Ovary (tissue), 7 donors: ENCODE measurements at regions not wholly inside any gene's neighbourhood (a gene's known extent, or its start where the extent isn't known, plus 50 kb on each side); places are given as distances from the start of the nearest gene placed in this dataset.

Experiments used
- DNase-seq, 5 donors: peaks; one replicate each; pipeline ENCODE4 v3.0.0-alpha.2; 2019 to 2020
- H3K27ac ChIP-seq, 2 donors: fragments of 200-600 bp; one replicate each; pipeline versions ENCODE4 v1.5.1 to v1.8.0; 2019 to 2022
- H3K27me3 ChIP-seq: fragments of 200-600 bp; one replicate; pipeline ENCODE4 v1.8.0; 2022
- H3K36me3 ChIP-seq: fragments of 200-600 bp; sonication (generic); one replicate; pipeline ENCODE4 v1.5.1; 2019
- H3K4me1 ChIP-seq: one replicate; pipeline ENCODE4 v1.8.1; 2013; ENCODE audit warnings: mild to moderate bottlenecking, moderate library complexity; ENCODE audit not compliant: insufficient read depth
- H3K4me3 ChIP-seq: fragments of 200-600 bp; sonication (generic); one replicate; pipeline ENCODE4 v1.5.1; 2017
- H3K9me3 ChIP-seq, 2 donors: fragments of 200-600 bp in 1 of 2; sonication (generic) in 1 of 2; one replicate each; pipeline versions ENCODE4 v1.5.1 to v1.8.1; 2013 to 2019; ENCODE audit warnings: mild to moderate bottlenecking in 1 of 2, moderate library complexity in 1 of 2
- EP300 ChIP-seq: sonication (generic); formaldehyde crosslinking; IDR thresholded peaks from one replicate; pipeline ENCODE4 v1.6.1; 2017; ENCODE audit warnings: antibody characterized with exemption
- POLR2A ChIP-seq: fragments of 450-650 bp; IDR thresholded peaks from one replicate; pipeline ENCODE4 v1.6.1; 2017; ENCODE audit warnings: antibody characterized with exemption, mild to moderate bottlenecking, moderate library complexity
- WGBS, 3 donors: extraction: QIAGEN DNeasy Blood & Tissue Kit in 1 of 3; methylation state at CpG; one replicate each; pipeline versions ENCODE4 v1.1.5 to v1.1.7; 2013 to 2017; 5-methylcytosine and 5-hydroxymethylcytosine counted together
- intact Hi-C, 4 donors: fragments of 100-400 bp; cut with DNase I; formaldehyde crosslinking; loops; one replicate each; pipeline versions ENCODE4 v1.11.0 to v1.15.1; 2022 to 2023
- TF ChIP-seq, protein P1 (sequence below), 3 donors: fragments of 450-650 bp in 2 of 3; fragments of 200-600 bp in 1 of 3; IDR thresholded peaks; one replicate each; pipeline versions ENCODE4 v1.5.1 to v1.8.0; 2016 to 2022; ENCODE audit warnings: antibody characterized with exemption in 3 of 3, mild to moderate bottlenecking in 1 of 3
- donor health status: DM: no; HTN: no; CAD: no; lungs with moderate emphysema.
- donor health status: DM: no; HTN: no; CAD: no.
- donor health status: Bipolar disorder and iron deficiency.
- donor health status: DM: no; HTN: no; CAD: no.
- donor health status: DM: yes; HTN: yes; CAD: no.

DNA sequence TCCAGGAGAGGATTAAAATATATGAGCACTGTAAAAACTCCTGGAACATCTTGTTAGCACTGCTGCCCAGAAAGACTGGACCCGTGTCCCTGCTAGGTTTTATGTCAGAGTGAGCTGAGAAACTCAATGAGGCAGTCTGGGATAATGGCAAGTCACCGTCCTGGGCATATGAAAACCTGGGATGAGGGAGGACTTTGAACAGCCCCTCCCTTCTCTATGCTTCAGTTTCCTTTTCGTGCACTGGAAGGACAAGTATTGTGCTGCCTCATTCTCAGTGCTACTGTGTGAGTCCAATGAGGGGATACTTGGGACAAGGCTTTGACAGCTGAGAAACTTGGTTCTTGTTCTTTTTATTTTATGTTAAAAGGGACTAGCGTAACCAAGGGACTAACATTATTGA is 143.0 kb upstream of the SHB start:
- Histone ChIP-seq H3K36me3 (no peaks in the 10 kb centered on the region), H3K4me3 (no peak overlapping the region), H3K9me3 (no peaks in the 10 kb centered on the region), H3K27ac (no peak overlapping the region), H3K4me1 (no peaks in the 10 kb centered on the region), H3K27me3 (no peaks in the 10 kb centered on the region)
- intact Hi-C loops, result no loop called here
- no peak for DNase-seq
- TF ChIP-seq EP300 (no peak), POLR2A (no peak)
- TF ChIP-seq, protein P1, sequence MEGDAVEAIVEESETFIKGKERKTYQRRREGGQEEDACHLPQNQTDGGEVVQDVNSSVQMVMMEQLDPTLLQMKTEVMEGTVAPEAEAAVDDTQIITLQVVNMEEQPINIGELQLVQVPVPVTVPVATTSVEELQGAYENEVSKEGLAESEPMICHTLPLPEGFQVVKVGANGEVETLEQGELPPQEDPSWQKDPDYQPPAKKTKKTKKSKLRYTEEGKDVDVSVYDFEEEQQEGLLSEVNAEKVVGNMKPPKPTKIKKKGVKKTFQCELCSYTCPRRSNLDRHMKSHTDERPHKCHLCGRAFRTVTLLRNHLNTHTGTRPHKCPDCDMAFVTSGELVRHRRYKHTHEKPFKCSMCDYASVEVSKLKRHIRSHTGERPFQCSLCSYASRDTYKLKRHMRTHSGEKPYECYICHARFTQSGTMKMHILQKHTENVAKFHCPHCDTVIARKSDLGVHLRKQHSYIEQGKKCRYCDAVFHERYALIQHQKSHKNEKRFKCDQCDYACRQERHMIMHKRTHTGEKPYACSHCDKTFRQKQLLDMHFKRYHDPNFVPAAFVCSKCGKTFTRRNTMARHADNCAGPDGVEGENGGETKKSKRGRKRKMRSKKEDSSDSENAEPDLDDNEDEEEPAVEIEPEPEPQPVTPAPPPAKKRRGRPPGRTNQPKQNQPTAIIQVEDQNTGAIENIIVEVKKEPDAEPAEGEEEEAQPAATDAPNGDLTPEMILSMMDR (IDR thresholded peaks at IDR 0.05), result no peak
- 65 to 84% (median 83%) methylated on average over 4 of the region's 4 CpGs for WGBS, 3 donors

DNA sequence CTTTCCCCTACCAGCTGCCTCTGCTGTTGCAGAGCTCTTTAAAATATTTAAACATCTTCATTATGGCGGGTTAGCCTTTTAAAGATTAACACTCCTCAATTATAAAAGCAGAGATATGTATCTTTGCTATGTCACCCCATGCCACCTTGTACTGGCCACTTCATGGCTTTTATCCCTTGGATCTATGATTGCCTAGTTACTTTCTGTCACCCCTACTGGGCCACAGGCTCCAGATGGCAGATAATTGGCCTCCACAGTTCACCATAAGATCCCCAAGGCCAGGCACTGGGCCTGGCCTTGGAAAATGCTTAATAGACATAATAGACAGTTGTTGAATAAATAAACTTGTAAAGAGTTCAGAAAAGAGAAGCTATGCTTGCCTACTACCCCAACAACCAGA is 142.0 kb upstream of the SHB start:
- TF ChIP-seq, protein P1 (IDR thresholded peaks at IDR 0.05), result no peak
- TF ChIP-seq EP300 (no peak), POLR2A (no peak)
- H3K27me3 ChIP-seq, result no peaks in the 10 kb centered on the region
- no peaks in the 10 kb centered on the region for H3K9me3 ChIP-seq
- no peak overlapping the region for H3K27ac ChIP-seq
- no peak overlapping the region for H3K4me3 ChIP-seq
- no peaks in the 10 kb centered on the region for H3K36me3 ChIP-seq
- 78 to 91% (median 90%) methylated on average over 1 of the region's 1 CpG for WGBS, 3 donors
- intact Hi-C loops, result no loop called here
- DNase-seq, result no peak
- H3K4me1 ChIP-seq, result no peaks in the 10 kb centered on the region

DNA sequence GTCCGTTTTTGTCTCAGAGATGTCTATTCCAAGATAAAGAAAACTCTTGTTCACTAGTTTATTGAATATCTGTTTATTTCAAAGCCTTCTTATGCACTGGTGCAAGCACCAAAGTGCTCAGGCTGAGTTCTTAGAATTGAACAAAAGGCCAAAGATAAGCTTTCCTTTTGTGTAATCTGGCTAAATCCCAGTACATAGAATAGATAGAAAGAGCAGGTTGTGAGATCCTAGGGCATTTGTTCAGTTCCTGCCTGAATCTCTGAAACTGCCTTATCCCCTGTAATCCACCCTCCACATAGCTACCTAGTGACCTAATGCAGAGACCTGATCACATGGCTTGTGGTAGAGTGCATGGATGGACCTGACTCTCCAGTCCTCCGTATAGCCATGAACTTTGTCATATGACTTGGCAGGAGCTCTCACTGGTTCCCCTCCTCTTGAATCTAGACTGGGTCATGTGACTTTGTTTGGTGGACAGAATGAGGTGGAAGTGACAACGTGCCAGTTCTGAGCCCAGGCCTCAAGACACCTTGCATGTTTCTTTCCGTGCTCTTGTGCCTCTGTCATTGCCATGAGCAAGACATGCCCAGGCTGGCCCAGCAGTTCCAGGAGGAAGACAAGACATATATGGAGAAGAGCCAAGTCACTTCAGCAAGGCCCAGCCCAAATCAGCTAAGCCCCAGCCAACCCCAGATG is 139.3 kb upstream of the SHB start:
- Histone ChIP-seq H3K4me3 (no peak overlapping the region), H3K4me1 (no peaks in the 10 kb centered on the region), H3K27me3 (no peaks in the 10 kb centered on the region), H3K9me3 (no peaks in the 10 kb centered on the region), H3K36me3 (no peaks in the 10 kb centered on the region), H3K27ac (no peak overlapping the region)
- 88 to 95% (median 89%) methylated on average over 4 of the region's 4 CpGs for WGBS, 3 donors
- no peak for TF ChIP-seq POLR2A
- TF ChIP-seq, protein P1 (IDR thresholded peaks at IDR 0.05), result no peak
- TF ChIP-seq EP300, result no peak
- intact Hi-C loops, result no loop called here
- DNase-seq, result no peak

DNA sequence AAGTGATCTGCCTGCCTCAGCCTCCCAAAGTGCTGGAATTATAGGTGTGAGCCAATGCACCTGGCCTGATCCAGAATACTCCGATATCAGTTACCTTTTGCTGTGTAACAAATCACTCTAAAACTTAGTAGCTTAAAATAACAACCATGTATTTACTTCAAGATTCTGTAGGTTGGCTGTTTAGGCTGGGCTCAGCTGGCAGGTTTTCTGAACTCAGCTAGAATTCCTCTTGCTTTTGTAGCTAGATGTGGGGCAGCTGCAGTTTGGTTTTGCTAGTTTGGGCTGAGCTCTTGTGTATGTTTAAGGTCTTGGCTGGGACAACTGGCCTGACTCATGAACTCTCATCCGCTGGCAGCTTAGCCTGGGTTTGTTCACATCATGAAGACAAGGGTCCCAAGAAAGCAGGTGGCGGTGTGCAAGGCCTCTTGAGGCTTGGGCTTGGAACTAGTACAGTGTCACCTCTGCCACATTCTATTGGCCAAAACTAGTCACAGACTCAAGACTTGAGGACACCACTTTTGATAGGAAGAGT is 138.3 kb upstream of the SHB start:
- TF ChIP-seq EP300, result no peak
- TF ChIP-seq POLR2A, result no peak
- TF ChIP-seq, protein P1 (IDR thresholded peaks at IDR 0.05), result no peak
- intact Hi-C loops, result no loop called here
- Histone ChIP-seq H3K36me3 (no peaks in the 10 kb centered on the region), H3K4me1 (no peaks in the 10 kb centered on the region), H3K27me3 (no peaks in the 10 kb centered on the region), H3K4me3 (no peak overlapping the region), H3K9me3 (no peaks in the 10 kb centered on the region), H3K27ac (no peak overlapping the region)
- DNase-seq, result no peak
- 63 to 80% (median 65%) methylated on average over 3 of the region's 3 CpGs for WGBS, 3 donors
